Esophagus muscularis mucosa (tissue), 4 donors: ENCODE measurements at regions not wholly inside any gene's neighbourhood (a gene's known extent, or its start where the extent isn't known, plus 50 kb on each side); places are given as distances from the start of the nearest gene placed in this dataset.

Source experiments
- DNase-seq: peaks from one replicate; pipeline ENCODE4 v3.0.0-alpha.2; 2017; ENCODE audit errors: extremely low spot score
- H3K27ac ChIP-seq, 4 donors: fragments of 200-600 bp; sonication (generic); replicated peaks in 1 of 4; 1 replicate in 3 of 4; 2 replicates in 1 of 4; pipeline ENCODE4 v1.5.1; 2016 to 2019; ENCODE audit warnings: mild to moderate bottlenecking in 1 of 4
- H3K27me3 ChIP-seq, 4 donors: fragments of 200-600 bp; sonication (generic); one replicate each; pipeline versions ENCODE4 v1.5.1 to v1.6.0; 2016 to 2019
- H3K36me3 ChIP-seq, 4 donors: fragments of 200-600 bp; sonication (generic); one replicate each; pipeline ENCODE4 v1.5.1; 2016 to 2019
- H3K4me1 ChIP-seq, 4 donors: fragments of 200-600 bp; sonication (generic); one replicate each; pipeline ENCODE4 v1.5.1; 2016 to 2019
- H3K4me3 ChIP-seq, 4 donors: fragments of 200-600 bp; sonication (generic); 1 replicate in 2 of 4; 2 replicates in 2 of 4; pipeline ENCODE4 v1.5.1; 2016 to 2019; ENCODE audit warnings: mild to moderate bottlenecking in 4 of 4, moderate library complexity in 1 of 4
- H3K9me3 ChIP-seq, 4 donors: fragments of 200-600 bp; sonication (generic); 1 replicate in 3 of 4; 2 replicates in 1 of 4; pipeline ENCODE4 v1.5.1; 2016 to 2019
- CTCF ChIP-seq, 3 experiments: fragments of 200-600 bp in 2 of 3; fragments of 450-650 bp in 1 of 3; sonication (generic) in 2 of 3; IDR thresholded peaks; one replicate each; pipeline ENCODE4 v1.5.1; 2017 to 2019; ENCODE audit warnings: antibody characterized with exemption in 3 of 3, mild to moderate bottlenecking in 2 of 3, moderate library complexity in 1 of 3
- EP300 ChIP-seq: sonication (generic); formaldehyde crosslinking; IDR thresholded peaks from one replicate; pipeline ENCODE4 v1.6.1; 2017; ENCODE audit warnings: antibody characterized with exemption
- POLR2A ChIP-seq: fragments of 450-650 bp; IDR thresholded peaks from one replicate; pipeline ENCODE4 v1.6.1; 2017; ENCODE audit warnings: antibody characterized with exemption, moderate library complexity, mild to moderate bottlenecking, low read depth
- POLR2AphosphoS5 ChIP-seq, 2 donors: sonication (generic); formaldehyde crosslinking; IDR thresholded peaks; one replicate each; pipeline ENCODE4 v1.6.1; 2017; ENCODE audit warnings: antibody characterized with exemption in 2 of 2
- WGBS: methylation state at CpG from one replicate; pipeline ENCODE4 v1.1.5; 2018; 5-methylcytosine and 5-hydroxymethylcytosine counted together
- intact Hi-C: fragments of 100-400 bp; cut with DNase I; formaldehyde crosslinking; loops from one replicate; pipeline ENCODE4 v1.15.1; 2023

- TF ChIP-seq POLR2A, result no peak
- no peak for TF ChIP-seq EP300
- TF ChIP-seq POLR2AphosphoS5 (IDR thresholded peaks at IDR 0.05), result no peak
- no peak for TF ChIP-seq CTCF (IDR thresholded peaks at IDR 0.05)
- no peaks in the 10 kb centered on the region for H3K36me3 ChIP-seq
- H3K4me1 ChIP-seq, result peaks cover 0 to 4% (median 3%) of the 10 kb centered on the region in 4 donors
- no peak for DNase-seq
- intact Hi-C loops, result no loop called here
- no peak overlapping the region for H3K27ac ChIP-seq
- H3K27me3 ChIP-seq, result peaks cover 0 to 23% (median 0%) of the 10 kb centered on the region in 4 donors
- 83% methylated on average over 12 of the region's 13 CpGs for WGBS
- H3K4me3 ChIP-seq, result no peak overlapping the region
- peaks cover 0 to under 1% (median 0%) of the 10 kb centered on the region in 4 donors for H3K9me3 ChIP-seq
Observed at GRCh38 chr7:3149231-3149995, 105.7 kb upstream of the CARD11 start.

GRCh38 chr7:3150027-3150426 is 106.4 kb upstream of the CARD11 start:
- Histone ChIP-seq H3K4me1 (no peaks in the 10 kb centered on the region), H3K27ac (no peak overlapping the region), H3K4me3 (no peak overlapping the region), H3K9me3 (peaks cover 0 to 7% (median 0%) of the 10 kb centered on the region in 4 donors), H3K36me3 (no peaks in the 10 kb centered on the region), H3K27me3 (peaks cover 0 to 27% (median 0%) of the 10 kb centered on the region in 4 donors)
- no peak for DNase-seq
- intact Hi-C loops, result no loop called here
- TF ChIP-seq EP300, result no peak
- TF ChIP-seq CTCF (IDR thresholded peaks at IDR 0.05), result no peak
- TF ChIP-seq POLR2AphosphoS5 (IDR thresholded peaks at IDR 0.05), result no peak
- TF ChIP-seq POLR2A, result no peak
- 60% methylated on average over 8 of the region's 8 CpGs for WGBS

- WGBS, result 90% methylated on average over 7 of the region's 7 CpGs
- intact Hi-C loops, result no loop called here
- H3K27me3 ChIP-seq, result peaks cover 0 to 41% (median 0%) of the 10 kb centered on the region in 4 donors
- H3K27ac ChIP-seq, result no peak overlapping the region
- H3K36me3 ChIP-seq, result no peaks in the 10 kb centered on the region
- peaks cover 0 to 12% (median 0%) of the 10 kb centered on the region in 4 donors for H3K9me3 ChIP-seq
- DNase-seq, result no peak
- H3K4me1 ChIP-seq, result no peaks in the 10 kb centered on the region
- H3K4me3 ChIP-seq, result no peak overlapping the region
- no peak for TF ChIP-seq EP300
- no peak for TF ChIP-seq POLR2A
Observed at GRCh38 chr7:3151784-3152183, 108.1 kb upstream of the CARD11 start.

- Histone ChIP-seq H3K4me3 (no peak overlapping the region), H3K4me1 (no peaks in the 10 kb centered on the region), H3K27me3 (peaks cover 0 to 46% (median 0%) of the 10 kb centered on the region in 4 donors), H3K9me3 (peaks cover 0 to 12% (median 0%) of the 10 kb centered on the region in 4 donors), H3K27ac (no peak overlapping the region), H3K36me3 (no peaks in the 10 kb centered on the region)
- intact Hi-C loops, result no loop called here
- TF ChIP-seq POLR2AphosphoS5 (IDR thresholded peaks at IDR 0.05) (no peak), CTCF (IDR thresholded peaks at IDR 0.05) (no peak), EP300 (no peak), POLR2A (no peak)
- no peak for DNase-seq
- 83% methylated on average over 7 of the region's 7 CpGs for whole genome bisulfite sequencing
Observed at GRCh38 chr7:3152714-3153113, 109.0 kb upstream of the CARD11 start.

GRCh38 chr7:3153118-3153517 is 109.5 kb upstream of the CARD11 start:
- Histone ChIP-seq H3K9me3 (peaks cover 0 to 12% (median 0%) of the 10 kb centered on the region in 4 donors), H3K36me3 (no peaks in the 10 kb centered on the region), H3K4me3 (no peak overlapping the region), H3K27me3 (peaks cover 0 to 46% (median 0%) of the 10 kb centered on the region in 4 donors), H3K4me1 (no peaks in the 10 kb centered on the region), H3K27ac (no peak overlapping the region)
- TF ChIP-seq CTCF (IDR thresholded peaks at IDR 0.05) (no peak), POLR2A (no peak), POLR2AphosphoS5 (IDR thresholded peaks at IDR 0.05) (no peak), EP300 (no peak)
- intact Hi-C loops, result no loop called here
- WGBS, result 71% methylated on average over 6 of the region's 6 CpGs
- DNase-seq, result no peak
